ENCODE measurements at regions not wholly inside any gene's neighbourhood (a gene's known extent, or its start where the extent isn't known, plus 50 kb on each side); places are given as distances from the start of the nearest gene placed in this dataset.

DNA sequence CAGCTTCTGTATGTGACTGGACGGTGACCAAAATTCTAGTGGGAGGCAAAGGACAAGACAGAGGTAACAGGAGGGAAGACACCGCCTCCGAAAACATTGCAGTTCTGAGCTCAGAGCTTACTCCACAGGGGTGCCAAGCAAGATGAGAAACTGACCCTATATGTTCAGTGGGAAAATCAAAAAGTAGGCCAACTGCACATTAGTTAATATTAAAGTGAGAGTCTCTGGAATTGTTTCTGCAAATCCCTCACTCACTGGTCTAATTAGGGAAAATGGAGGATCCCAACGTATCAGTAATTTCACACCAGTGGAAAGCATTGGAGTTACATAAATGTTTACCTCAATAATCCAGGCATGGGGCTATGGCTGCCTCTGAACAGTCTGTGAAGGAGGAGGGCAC, 313.3 kb upstream of the KCNH8 start:
- POLR2A ChIA-PET (ENCODE audit: unreplicated experiment), result no interaction called here

More for the DNA sequence above, 313.3 kb upstream of the KCNH8 start:
- Histone ChIP-seq H2BK15ac (ENCODE audit: low read depth, low read length) (no peak overlapping the region), H3K56ac (ENCODE audit: extremely low read depth, insufficient read depth, low read length) (no peak overlapping the region), H2BK20ac (ENCODE audit: low read depth, low read length) (no peak overlapping the region), H2AK9ac (replicated peaks; ENCODE audit: low read depth, low read length, poor library complexity) (no peak overlapping the region), H2BK5ac (ENCODE audit: low read depth, low read length, poor library complexity, severe bottlenecking) (no peak overlapping the region), H3K9ac (ENCODE audit: low read depth, low read length) (no peak overlapping the region), H3K14ac (replicated peaks; ENCODE audit: low read depth, low read length) (no peak overlapping the region), H2BK120ac (ENCODE audit: low read depth, low read length) (no peak overlapping the region), H3K79me1 (ENCODE audit: low read depth in 1 of 2, low read length in 2 of 2) (no peaks in the 10 kb centered on the region), H3K23ac (ENCODE audit: low read depth, low read length) (no peak overlapping the region), H4K20me1 (ENCODE audit: insufficient read depth, low read length) (no peaks in the 10 kb centered on the region), H3K4me3 (ENCODE audit: insufficient read depth, low read depth, low read length) (no peak overlapping the region), H4K91ac (ENCODE audit: insufficient read depth, low read depth, low read length) (no peak overlapping the region), H3K27me3 (ENCODE audit: control insufficient read depth, insufficient read depth, low read length) (no peaks in the 10 kb centered on the region), H2AFZ (replicated peaks; ENCODE audit: low read length, poor library complexity) (no peak overlapping the region), H3K9me1 (ENCODE audit: insufficient read depth, low read length) (no peaks in the 10 kb centered on the region), H3K27ac (ENCODE audit: insufficient read depth, low read length) (no peak overlapping the region), H3K18ac (ENCODE audit: low read depth, low read length) (no peak overlapping the region), H4K8ac (ENCODE audit: low read depth in 2 of 2, low read length in 2 of 2) (no peak overlapping the region), H3K4me2 (ENCODE audit: low read depth, low read length) (no peak overlapping the region), H4K5ac (ENCODE audit: low read depth, low read length) (no peak overlapping the region), H3K9me3 (ENCODE audit: control insufficient read depth, insufficient read depth, low read length) (peaks cover 4% of the 10 kb centered on the region; the same call in 1 of the 2 replicates), H3K36me3 (ENCODE audit: control insufficient read depth, insufficient read depth, low read length) (no peaks in the 10 kb centered on the region), H3K4me1 (ENCODE audit: control insufficient read depth, insufficient read depth, low read length) (no peaks in the 10 kb centered on the region), H3K4ac (ENCODE audit: low read depth, low read length) (no peak overlapping the region), H2AK5ac (ENCODE audit: low read depth, low read length) (no peak overlapping the region)
- no CpG with 5 or more reads among the region's 4 CpGs for WGBS, 2 experiments (ENCODE audit: extremely low coverage in 2 of 2, insufficient read length in 1 of 2)
- CTCF ChIA-PET, result no interaction called here
- TF ChIP-seq MAZ (IDR thresholded peaks at IDR 0.05; ENCODE audit: borderline replicate concordance, low read depth, low read length), result no peak
- TF ChIP-seq SMC3 (IDR thresholded peaks at IDR 0.05; ENCODE audit: low read depth, low read length), result no peak
- TF ChIP-seq CHD1 (IDR thresholded peaks at IDR 0.05; ENCODE audit: low read depth, low read length), result no peak
- no peak for TF ChIP-seq MXI1 (IDR thresholded peaks at IDR 0.05; ENCODE audit: borderline replicate concordance, low read depth, low read length)
- no peak for TF ChIP-seq MAFK (IDR thresholded peaks at IDR 0.05; ENCODE audit: low read depth, low read length)
- TF ChIP-seq RFX5 (IDR thresholded peaks at IDR 0.05; ENCODE audit: low read depth, low read length), result no peak
- TF ChIP-seq RAD21 (IDR thresholded peaks at IDR 0.05; ENCODE audit: low read length), result no peak
- no peak for TF ChIP-seq CEBPB (IDR thresholded peaks at IDR 0.05; ENCODE audit: low read depth, low read length)
- TF ChIP-seq, protein P1, sequence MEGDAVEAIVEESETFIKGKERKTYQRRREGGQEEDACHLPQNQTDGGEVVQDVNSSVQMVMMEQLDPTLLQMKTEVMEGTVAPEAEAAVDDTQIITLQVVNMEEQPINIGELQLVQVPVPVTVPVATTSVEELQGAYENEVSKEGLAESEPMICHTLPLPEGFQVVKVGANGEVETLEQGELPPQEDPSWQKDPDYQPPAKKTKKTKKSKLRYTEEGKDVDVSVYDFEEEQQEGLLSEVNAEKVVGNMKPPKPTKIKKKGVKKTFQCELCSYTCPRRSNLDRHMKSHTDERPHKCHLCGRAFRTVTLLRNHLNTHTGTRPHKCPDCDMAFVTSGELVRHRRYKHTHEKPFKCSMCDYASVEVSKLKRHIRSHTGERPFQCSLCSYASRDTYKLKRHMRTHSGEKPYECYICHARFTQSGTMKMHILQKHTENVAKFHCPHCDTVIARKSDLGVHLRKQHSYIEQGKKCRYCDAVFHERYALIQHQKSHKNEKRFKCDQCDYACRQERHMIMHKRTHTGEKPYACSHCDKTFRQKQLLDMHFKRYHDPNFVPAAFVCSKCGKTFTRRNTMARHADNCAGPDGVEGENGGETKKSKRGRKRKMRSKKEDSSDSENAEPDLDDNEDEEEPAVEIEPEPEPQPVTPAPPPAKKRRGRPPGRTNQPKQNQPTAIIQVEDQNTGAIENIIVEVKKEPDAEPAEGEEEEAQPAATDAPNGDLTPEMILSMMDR (conservative IDR thresholded peaks at IDR 0.05; ENCODE audit: low read depth, low read length), result no peak
- TF ChIP-seq USF2 (IDR thresholded peaks at IDR 0.05; ENCODE audit: low read depth, low read length), result no peak
- TF ChIP-seq BHLHE40 (IDR thresholded peaks at IDR 0.05; ENCODE audit: low read depth, low read length), result no peak
- TF ChIP-seq NFE2L2 (IDR thresholded peaks at IDR 0.05; ENCODE audit: low read depth, low read length), result no peak
- DNase-seq, result no peak
- no peak for ATAC-seq (ENCODE audit: low read depth)
- BruUV-seq (replicated peaks), result no TSS peak
- intact Hi-C loops (cut with micrococcal nuclease) (no loop called here), in situ Hi-C loops (cut with MboI; ENCODE audit: low sequenced_read_pairs) (no loop called here), dilution Hi-C loops (cut with HindIII; ENCODE audit: low sequenced_read_pairs, unreplicated experiment) (no loop called here)
